ENCODE measurements at regions not wholly inside any gene's neighbourhood (a gene's known extent, or its start where the extent isn't known, plus 50 kb on each side); places are given as distances from the start of the nearest gene placed in this dataset.

- no peak for DNase-seq (ENCODE audit: low read depth in 2 of 2)
These were observed 108.9 kb upstream of the NCAM1 start for GRCh38 chr11:112852143-112852866.

GRCh38 chr11:112856133-112856532 is 105.1 kb upstream of the NCAM1 start:
- no peak for DNase-seq (ENCODE audit: low read depth in 2 of 2)

DNA sequence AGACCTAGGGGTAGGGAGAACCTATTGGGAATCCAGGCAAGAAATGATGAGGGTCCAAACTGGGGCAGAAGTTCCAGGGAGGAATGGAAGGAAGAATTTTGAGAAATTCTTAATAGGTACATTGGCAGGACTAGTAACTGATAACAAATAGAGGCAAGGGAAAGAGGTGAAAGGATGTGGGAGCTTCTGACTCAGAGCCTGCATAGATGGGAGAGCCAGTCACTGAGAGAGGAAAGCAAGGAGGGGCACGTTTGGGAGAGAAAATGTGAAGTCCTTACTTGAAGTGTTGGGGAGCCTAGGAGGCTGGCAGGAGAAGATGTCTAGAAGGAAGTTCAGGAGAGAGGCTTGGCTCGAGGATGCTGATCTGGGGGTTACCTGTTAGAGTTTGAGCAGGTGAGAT is 104.6 kb upstream of the NCAM1 start:
- no peak for DNase-seq (ENCODE audit: low read depth in 2 of 2)

GRCh38 chr11:112858289-112859023 is 102.8 kb upstream of the NCAM1 start:
- no peak for DNase-seq (ENCODE audit: low read depth in 2 of 2)

DNA sequence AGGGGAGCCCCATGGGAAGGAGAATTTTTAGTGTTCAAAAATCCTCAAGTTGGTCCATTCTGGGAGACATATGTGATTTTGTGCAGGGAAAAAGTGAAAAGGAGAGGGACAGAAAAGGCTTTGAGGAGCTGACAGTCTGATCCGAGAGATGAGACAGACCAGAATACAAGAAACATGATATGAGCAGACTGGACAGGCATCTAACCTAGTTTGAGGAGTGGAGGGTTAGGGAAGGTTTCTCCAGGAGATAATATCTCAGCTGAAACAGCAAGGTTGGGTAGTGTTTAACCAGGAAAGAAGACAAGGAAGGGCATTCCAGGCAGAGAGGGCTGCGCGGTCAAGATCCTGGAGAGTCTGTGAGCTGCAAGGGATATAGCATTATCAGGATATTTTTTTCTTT is 101.4 kb upstream of the NCAM1 start:
- no peak for DNase-seq (ENCODE audit: low read depth in 2 of 2)

DNA sequence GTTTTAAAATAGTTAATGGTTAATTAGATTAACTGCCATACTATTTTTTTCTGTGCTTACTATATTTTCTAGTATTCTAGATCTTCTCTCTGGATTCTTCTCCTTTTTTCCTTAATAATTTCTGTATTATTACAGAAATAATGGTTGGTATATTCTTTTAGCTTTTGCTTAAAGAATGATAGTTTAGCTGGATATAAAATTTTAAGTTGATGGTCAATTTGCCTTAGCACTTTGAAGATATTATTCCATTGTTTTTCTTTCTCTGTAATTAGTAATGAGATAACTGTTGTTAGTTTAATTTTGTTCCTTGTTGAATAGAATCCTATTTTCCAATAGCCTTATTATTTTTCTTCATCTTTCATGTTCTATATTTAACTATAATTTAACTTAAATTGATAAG is 99.9 kb upstream of the NCAM1 start:
- DNase-seq (ENCODE audit: low read depth in 2 of 2): no peak

DNA sequence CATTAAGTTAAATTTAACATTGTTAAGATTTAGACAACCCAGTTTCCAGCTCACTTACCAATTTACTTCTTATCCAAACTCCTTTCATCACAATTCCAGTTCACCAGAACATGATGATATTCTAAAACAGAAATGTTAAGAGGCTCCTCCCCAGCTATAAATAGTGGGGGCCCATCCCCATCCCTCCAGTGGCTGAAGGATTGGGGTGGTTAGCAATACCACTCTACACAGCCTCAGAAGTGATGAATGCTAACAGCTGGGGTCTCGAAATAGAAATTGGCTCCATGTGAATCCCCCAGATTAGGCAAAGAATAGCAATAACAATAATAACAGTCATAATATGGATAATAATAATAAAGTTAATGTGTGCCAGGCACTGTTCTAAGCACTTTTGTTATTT is 97.9 kb upstream of the NCAM1 start:
- DNase-seq (ENCODE audit: low read depth in 2 of 2): no peak

DNA sequence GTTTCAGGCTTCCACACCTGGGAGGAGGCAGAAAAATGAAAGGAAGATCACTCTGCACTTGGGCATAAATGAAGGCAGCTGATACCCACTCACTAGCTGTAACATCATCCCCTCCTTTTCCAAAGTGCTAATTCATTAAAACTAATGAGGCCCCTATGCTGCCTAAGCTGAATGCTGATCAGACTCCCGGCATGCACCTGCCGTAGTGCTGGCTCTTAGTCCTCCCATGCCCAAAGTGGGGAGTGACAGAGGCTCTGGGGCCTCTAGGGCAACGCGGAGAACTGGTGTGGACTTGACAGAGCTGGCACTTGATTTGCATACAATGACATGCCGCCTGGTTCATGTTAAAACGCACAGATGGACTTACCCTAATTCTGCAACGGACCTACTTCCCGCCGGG is 96.5 kb upstream of the NCAM1 start:
- no peak for DNase-seq (ENCODE audit: low read depth in 2 of 2)

GRCh38 chr11:112871909-112872500 is 89.2 kb upstream of the NCAM1 start:
- DNase-seq (ENCODE audit: low read depth in 2 of 2): no peak

GRCh38 chr11:112874980-112875379 is 86.2 kb upstream of the NCAM1 start:
- no peak for DNase-seq (ENCODE audit: low read depth in 2 of 2)

DNA sequence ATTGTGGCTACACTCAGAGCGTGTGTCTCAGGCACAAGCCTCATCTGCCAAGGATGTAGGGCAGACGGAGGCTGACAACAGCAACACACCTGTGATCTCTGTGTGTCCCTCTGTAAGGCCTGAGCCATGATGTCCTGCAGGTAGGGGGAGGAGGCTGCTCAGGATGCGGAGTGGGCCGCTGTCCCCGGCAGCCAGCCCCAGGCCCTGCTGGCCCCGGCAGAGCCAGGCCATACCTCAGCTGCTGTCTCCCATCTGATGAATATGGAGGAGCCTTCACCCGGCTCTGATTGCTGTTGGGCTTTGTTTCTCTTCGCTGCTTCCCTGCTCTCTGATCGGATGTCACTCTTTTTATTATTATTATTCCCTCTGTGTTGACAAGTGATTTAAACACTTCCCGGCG is 83.6 kb upstream of the NCAM1 start:
- no peak for DNase-seq (ENCODE audit: low read depth in 2 of 2)

DNA sequence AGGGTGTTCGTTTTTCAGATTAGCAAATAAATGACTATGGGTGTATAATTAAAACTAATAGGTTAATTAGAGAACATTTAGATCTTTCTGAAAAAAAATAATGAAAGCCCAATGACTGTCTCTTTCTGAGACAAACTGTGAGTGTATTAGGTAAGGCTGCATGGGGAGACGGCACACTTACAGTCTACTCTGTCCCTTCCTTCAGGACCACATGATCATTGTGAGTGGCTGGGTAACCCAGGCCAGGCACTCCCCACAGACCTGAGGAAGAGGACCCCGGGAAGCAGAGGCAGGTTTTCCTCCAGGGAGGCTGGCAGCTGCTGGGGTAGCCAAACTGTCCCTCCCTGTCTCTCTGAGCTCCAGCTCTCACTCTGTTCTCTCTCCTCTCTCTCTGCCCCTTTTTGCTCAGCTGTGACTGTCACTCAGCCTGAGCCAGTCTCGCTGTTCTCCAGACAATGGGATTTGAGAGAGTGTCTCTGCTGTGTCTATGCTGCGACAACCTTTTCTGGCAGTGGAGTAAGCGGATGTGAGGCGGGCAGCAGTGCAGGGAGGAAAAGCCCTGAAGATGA is 83.1 kb upstream of the NCAM1 start:
- DNase-seq (ENCODE audit: low read depth in 2 of 2): no peak

DNA sequence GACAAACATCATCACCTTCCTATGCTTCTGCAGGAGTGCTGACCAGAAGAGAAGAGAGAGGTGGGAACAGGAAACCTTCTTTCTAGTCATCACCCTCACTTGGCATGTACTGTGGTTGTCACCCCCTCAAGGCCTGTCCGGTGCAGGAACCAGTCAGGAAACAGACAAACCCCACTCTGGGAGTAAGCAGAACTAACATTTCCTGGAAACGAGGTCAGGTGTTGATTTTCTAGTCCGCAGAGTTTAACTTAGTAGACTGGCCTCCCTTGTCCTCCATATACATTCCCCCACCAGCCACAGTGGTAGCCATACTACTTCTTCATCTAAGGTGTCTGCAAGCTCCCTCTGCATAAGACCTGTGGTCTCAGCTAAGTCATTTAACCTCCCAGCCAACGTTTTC is 80.7 kb upstream of the NCAM1 start:
- no peak for DNase-seq (ENCODE audit: low read depth in 2 of 2)

DNA sequence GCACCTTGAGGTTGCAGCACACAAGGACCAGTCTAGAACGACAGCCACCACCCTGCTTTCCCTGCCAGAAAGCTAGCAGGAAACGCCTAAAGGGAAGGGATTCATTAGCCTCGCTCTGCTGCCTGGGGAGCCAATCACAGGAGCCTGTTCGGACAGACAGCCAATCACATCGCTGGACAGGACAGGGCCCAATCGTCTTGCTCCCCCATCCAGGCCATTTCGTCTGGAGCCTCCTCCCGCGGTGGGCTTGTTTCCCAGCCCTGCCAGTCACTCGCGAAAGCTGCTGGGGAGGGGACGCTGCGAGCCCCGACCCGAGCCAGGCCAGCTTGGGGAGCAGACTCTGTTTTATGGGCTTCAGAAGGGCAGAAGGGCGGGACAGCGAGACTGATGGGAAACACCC is 79.8 kb upstream of the NCAM1 start:
- no peak for DNase-seq (ENCODE audit: low read depth in 2 of 2)

DNA sequence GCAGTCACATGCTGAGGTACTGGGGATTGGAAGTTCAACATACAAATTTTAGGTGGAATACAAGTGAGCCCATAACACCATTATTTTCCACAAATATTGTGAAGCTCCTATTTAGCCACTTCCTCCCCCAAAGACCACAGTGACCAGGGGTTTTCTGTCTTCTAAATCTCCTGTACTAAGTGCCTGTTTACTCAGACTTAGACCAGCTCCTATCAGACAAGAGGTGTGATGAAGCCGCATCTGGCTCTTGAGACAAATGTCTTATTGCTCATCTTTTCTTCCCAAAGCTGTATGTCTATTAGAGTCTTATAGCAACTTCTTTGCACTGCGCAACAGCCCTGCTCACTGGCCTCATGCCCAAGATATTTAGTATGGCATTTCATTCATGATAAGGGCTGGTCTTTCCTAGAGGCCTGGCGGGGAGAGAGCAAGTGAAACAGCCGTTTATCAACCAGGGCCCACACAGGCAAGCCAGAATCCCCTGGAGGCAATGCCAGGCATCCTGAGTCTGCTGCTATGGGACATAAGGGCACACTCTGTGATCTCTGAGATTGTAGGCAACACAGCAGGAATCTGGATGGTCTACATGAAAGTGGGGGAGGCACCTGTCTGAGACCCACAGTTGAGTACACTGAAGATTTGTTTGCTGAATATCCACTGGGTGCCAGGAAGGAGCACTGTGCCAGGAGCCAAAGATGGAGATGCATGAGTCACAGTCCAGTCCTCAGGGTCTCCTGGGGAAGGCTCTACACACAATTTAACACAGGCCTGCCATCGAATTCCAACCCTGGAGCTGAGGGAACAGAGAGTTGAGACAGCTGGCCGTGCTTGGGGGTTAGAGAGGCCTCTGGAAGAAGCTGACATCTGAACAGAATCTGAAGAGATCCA is 78.5 kb upstream of the NCAM1 start:
- no peak for DNase-seq (ENCODE audit: low read depth in 2 of 2)

DNA sequence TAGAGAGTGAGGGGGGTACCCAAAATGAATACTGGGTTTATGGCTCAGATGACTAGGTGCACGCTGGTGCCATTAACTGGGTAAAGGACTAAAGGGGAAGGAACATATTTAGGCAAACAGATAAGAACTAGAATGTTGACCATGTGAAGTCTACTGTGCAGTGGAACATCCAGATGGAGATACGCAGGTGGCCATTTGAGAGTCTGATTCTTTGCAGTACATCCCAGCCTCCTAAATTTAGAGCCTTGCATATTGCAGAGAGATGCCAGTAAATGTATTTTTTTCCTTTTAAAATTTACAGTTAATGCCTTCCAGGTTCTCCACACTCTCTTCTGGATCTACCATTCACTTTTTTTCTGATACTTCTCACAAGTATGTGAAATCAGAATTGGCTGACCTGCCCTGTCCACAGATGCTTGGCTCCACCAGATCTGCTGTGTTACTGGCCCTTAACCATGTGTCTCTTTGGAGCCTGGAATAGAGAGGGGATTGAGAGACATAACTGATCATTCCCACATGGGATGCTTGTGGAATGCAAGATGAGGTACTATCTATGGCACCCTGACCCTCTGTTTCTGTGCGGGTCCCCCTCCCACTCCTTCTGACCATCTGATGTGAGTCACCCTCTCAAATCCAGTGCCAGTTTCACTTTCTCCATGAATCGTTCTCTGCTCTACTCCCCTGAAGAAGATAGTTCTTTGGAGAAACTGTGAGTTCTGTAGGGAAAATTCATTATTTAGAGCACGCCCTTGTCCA is 77.0 kb upstream of the NCAM1 start:
- no peak for DNase-seq (ENCODE audit: low read depth in 2 of 2)

- no peak for DNase-seq (ENCODE audit: low read depth in 2 of 2)
These were observed 75.3 kb upstream of the NCAM1 start for GRCh38 chr11:112885744-112886433.

GRCh38 chr11:112886434-112887370 is 74.5 kb upstream of the NCAM1 start:
- no peak for DNase-seq (ENCODE audit: low read depth in 2 of 2)

DNA sequence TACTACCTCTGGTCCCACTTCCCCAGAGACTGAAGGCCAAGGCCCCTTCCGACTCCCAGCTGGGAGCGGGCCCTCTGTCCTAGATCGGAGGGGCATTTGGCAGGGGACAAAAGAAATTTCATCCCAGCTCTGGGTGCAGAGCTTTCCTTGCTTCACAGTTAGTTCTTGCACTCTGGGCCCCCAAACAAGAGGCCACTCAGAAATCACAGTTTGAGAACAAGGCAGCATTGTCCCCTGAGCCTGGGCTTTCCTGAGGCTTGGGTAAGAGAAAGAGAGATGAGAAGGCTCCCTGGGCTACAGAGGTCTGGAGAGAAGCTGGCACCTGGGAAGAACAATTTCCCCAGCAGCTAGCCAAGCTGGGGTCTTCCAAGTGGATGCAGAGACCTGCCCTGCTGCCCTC is 71.8 kb upstream of the NCAM1 start:
- DNase-seq (ENCODE audit: low read depth in 2 of 2): no peak
